Astrocyte (in vitro differentiated cells and primary cell): ENCODE measurements at regions not wholly inside any gene's neighbourhood (a gene's known extent, or its start where the extent isn't known, plus 50 kb on each side); places are given as distances from the start of the nearest gene placed in this dataset.

Source experiments
- EZH2 ChIP-seq: IDR thresholded peaks from 2 replicates; pipeline ENCODE4 v1.6.1; 2012; ENCODE audit warnings: mild to moderate bottlenecking, low read length, inconsistent platforms; ENCODE audit not compliant: insufficient read depth
- TF ChIP-seq, protein P1 (sequence below): IDR thresholded peaks from 2 replicates; pipeline ENCODE4 v1.5.1; 2011; ENCODE audit warnings: low read depth, mild to moderate bottlenecking, inconsistent platforms, low read length, moderate library complexity; ENCODE audit not compliant: insufficient read depth

DNA sequence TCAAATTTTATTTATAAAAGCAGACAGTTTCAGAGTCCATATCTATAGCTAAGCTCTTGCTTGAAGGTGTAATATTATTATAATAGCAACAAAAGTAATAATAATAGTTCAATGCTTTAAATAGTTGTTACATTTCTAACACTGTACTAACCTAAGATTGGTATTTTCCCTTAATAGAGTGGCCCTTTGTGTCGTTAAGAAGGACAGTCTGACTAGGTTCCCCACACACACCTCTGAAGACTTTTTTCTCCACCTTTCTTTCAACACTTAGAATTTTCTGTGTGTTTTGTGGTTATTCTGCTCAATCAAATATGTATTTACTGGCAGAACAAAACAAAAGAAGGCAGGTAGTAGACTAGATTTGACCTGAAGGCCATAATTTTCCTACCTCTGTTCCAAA, 223.2 kb upstream of the ACO1 start:
- TF ChIP-seq, protein P1, sequence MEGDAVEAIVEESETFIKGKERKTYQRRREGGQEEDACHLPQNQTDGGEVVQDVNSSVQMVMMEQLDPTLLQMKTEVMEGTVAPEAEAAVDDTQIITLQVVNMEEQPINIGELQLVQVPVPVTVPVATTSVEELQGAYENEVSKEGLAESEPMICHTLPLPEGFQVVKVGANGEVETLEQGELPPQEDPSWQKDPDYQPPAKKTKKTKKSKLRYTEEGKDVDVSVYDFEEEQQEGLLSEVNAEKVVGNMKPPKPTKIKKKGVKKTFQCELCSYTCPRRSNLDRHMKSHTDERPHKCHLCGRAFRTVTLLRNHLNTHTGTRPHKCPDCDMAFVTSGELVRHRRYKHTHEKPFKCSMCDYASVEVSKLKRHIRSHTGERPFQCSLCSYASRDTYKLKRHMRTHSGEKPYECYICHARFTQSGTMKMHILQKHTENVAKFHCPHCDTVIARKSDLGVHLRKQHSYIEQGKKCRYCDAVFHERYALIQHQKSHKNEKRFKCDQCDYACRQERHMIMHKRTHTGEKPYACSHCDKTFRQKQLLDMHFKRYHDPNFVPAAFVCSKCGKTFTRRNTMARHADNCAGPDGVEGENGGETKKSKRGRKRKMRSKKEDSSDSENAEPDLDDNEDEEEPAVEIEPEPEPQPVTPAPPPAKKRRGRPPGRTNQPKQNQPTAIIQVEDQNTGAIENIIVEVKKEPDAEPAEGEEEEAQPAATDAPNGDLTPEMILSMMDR = no peak
- no peak for TF ChIP-seq EZH2
